Keratinocyte (primary cell): ENCODE measurements at regions not wholly inside any gene's neighbourhood (a gene's known extent, or its start where the extent isn't known, plus 50 kb on each side); places are given as distances from the start of the nearest gene placed in this dataset.

Experiments used
- DNase-seq: peaks from one replicate; pipeline ENCODE4 v3.0.0-alpha.2; 2011; ENCODE audit warnings: low read depth, missing footprints, low spot score
- FAIRE-seq: peaks from 2 replicates; lab custom pipeline; 2011; peaks lifted over from hg19 to GRCh38; lab: Jason Lieb, UNC
- H2AFZ ChIP-seq: 2 replicates; pipeline ENCODE4 v1.6.0; 2012; ENCODE audit warnings: low read length, control low read depth, inconsistent platforms; ENCODE audit not compliant: control insufficient read depth
- H3K27ac ChIP-seq: 2 replicates; pipeline ENCODE4 v1.5.1; 2011; ENCODE audit warnings: low read length; ENCODE audit not compliant: control insufficient read depth, insufficient read depth
- H3K27me3 ChIP-seq: 3 replicates; pipeline ENCODE4 v1.6.0; 2011; ENCODE audit warnings: low read length; ENCODE audit not compliant: control insufficient read depth, insufficient read depth; ENCODE audit errors: extremely low read depth
- H3K36me3 ChIP-seq, 2 experiments: 2 replicates in 1 of 2; 3 replicates in 1 of 2; pipeline ENCODE4 v1.5.1; 2011; ENCODE audit warnings: low read length in 2 of 2, mild to moderate bottlenecking in 1 of 2; ENCODE audit not compliant: control insufficient read depth in 2 of 2, insufficient read depth in 2 of 2; ENCODE audit errors: extremely low read depth in 1 of 2
- H3K4me1 ChIP-seq: 3 replicates; pipeline ENCODE4 v1.5.1; 2011; ENCODE audit warnings: low read length; ENCODE audit not compliant: control insufficient read depth, insufficient read depth; ENCODE audit errors: extremely low read depth
- H3K4me2 ChIP-seq: 3 replicates; pipeline ENCODE4 v1.6.0; 2011; ENCODE audit warnings: low read depth, low read length; ENCODE audit not compliant: control insufficient read depth, insufficient read depth; ENCODE audit errors: extremely low read depth
- H3K4me3 ChIP-seq, 3 experiments: fragments of 200-600 bp in 1 of 3; sonication (generic) in 1 of 3; 2 replicates in 2 of 3; 3 replicates in 1 of 3; pipeline ENCODE4 v1.5.1; 2011 to 2016; ENCODE audit warnings: low read length in 3 of 3, mild to moderate bottlenecking in 3 of 3, control low read depth in 2 of 3, inconsistent platforms in 1 of 3, low read depth in 1 of 3, mixed read lengths in 1 of 3, mixed run types in 1 of 3, moderate library complexity in 1 of 3; ENCODE audit not compliant: control insufficient read depth in 2 of 3, insufficient read depth in 2 of 3; ENCODE audit errors: extremely low read depth in 1 of 3
- H3K79me2 ChIP-seq: 2 replicates; pipeline ENCODE4 v1.6.0; 2012; ENCODE audit warnings: low read length; ENCODE audit not compliant: control insufficient read depth, insufficient read depth
- H3K9ac ChIP-seq: 3 replicates; pipeline ENCODE4 v1.6.0; 2011; ENCODE audit warnings: low read length; ENCODE audit not compliant: control insufficient read depth, insufficient read depth; ENCODE audit errors: extremely low read depth
- H3K9me1 ChIP-seq: 3 replicates; pipeline ENCODE4 v1.6.0; 2011; ENCODE audit warnings: low read length; ENCODE audit not compliant: control insufficient read depth, insufficient read depth; ENCODE audit errors: extremely low read depth
- H3K9me3 ChIP-seq: 2 replicates; pipeline ENCODE4 v1.5.1; 2012; ENCODE audit warnings: low read depth, low read length; ENCODE audit not compliant: control insufficient read depth
- H4K20me1 ChIP-seq: 3 replicates; pipeline ENCODE4 v1.6.0; 2011; ENCODE audit warnings: low read length; ENCODE audit not compliant: control insufficient read depth, insufficient read depth; ENCODE audit errors: extremely low read depth
- EZH2 ChIP-seq: IDR thresholded peaks from one replicate; pipeline ENCODE4 v1.6.1; 2012; ENCODE audit warnings: inconsistent platforms, mild to moderate bottlenecking, low read length, moderate library complexity
- dilution Hi-C: fragments of 300-500 bp; cut with MboI; formaldehyde crosslinking; loops from one replicate; pipeline ENCODE4 v1.7.0; 2020; ENCODE audit warnings: low sequenced_read_pairs; ENCODE audit not compliant: extremely low pct_ligation_motif_present
- TF ChIP-seq, protein P1 (sequence below), 3 experiments: IDR thresholded peaks in 1 of 3; conservative IDR thresholded peaks in 1 of 3; optimal IDR thresholded peaks in 1 of 3; 2 replicates in 2 of 3; 3 replicates in 1 of 3; pipeline versions ENCODE3 to v1.5.1; 2011; ENCODE audit warnings: low read length in 3 of 3, mild to moderate bottlenecking in 3 of 3, moderate library complexity in 2 of 3, control low read depth in 1 of 3, inconsistent platforms in 1 of 3; ENCODE audit not compliant: insufficient read depth in 2 of 3; ENCODE audit errors: extremely low read depth in 1 of 3

DNA sequence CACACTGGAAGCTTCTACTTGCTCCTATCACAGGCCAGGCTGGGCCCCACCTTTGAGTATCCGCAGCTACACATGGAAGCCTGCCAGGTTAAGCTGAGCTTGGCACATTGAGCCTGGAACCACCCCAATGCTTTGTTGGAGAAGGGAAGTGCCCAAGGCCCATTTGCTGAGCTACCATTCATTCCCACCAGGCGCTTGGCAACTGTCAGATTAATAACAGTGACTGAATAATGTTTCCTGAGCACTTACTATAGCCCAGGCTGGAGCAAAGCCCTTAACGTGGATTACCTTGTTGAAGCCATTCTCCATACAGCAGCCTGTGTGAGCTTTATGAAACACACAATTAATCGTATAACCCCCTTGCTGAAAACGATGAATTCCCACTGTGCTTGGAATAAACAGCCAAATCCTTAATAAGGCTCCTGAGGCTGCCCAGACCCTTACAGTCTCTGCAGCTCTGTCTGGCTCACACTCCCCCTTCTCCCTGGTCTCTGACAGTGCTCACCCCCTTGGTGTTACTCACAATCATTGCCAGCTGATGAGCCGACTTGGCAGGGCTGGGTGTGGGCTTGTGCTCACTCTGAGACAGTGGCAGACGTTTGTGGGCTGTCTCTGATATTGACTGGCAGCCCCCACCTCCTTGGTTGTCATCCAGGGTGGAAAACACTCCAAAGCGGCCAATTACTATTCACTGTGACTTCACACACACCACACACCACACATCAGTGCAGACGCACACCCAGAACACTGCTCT lies 357.1 kb downstream of the MAFB start:
- Histone ChIP-seq H3K4me3 (no peak overlapping the region), H3K9ac (no peak overlapping the region), H3K27me3 (no peaks in the 10 kb centered on the region), H3K79me2 (no peaks in the 10 kb centered on the region), H3K9me3 (no peaks in the 10 kb centered on the region), H3K27ac (no peak overlapping the region), H3K4me1 (no peaks in the 10 kb centered on the region), H3K36me3 (no peaks in the 10 kb centered on the region), H3K4me2 (no peak overlapping the region), H4K20me1 (no peaks in the 10 kb centered on the region), H2AFZ (no peak overlapping the region), H3K9me1 (no peaks in the 10 kb centered on the region)
- no peak for TF ChIP-seq EZH2
- TF ChIP-seq, protein P1, sequence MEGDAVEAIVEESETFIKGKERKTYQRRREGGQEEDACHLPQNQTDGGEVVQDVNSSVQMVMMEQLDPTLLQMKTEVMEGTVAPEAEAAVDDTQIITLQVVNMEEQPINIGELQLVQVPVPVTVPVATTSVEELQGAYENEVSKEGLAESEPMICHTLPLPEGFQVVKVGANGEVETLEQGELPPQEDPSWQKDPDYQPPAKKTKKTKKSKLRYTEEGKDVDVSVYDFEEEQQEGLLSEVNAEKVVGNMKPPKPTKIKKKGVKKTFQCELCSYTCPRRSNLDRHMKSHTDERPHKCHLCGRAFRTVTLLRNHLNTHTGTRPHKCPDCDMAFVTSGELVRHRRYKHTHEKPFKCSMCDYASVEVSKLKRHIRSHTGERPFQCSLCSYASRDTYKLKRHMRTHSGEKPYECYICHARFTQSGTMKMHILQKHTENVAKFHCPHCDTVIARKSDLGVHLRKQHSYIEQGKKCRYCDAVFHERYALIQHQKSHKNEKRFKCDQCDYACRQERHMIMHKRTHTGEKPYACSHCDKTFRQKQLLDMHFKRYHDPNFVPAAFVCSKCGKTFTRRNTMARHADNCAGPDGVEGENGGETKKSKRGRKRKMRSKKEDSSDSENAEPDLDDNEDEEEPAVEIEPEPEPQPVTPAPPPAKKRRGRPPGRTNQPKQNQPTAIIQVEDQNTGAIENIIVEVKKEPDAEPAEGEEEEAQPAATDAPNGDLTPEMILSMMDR (optimal IDR thresholded peaks at IDR 0.05 in 1 of 3, IDR thresholded peaks at IDR 0.05 in 1 of 3, conservative IDR thresholded peaks at IDR 0.05 in 1 of 3; ENCODE audit: extremely low read depth in 1 of 3, insufficient read depth in 2 of 3, low read length in 3 of 3): no peak
- FAIRE-seq (no peak), DNase-seq (no peak)
- dilution Hi-C loops: no loop called here

DNA sequence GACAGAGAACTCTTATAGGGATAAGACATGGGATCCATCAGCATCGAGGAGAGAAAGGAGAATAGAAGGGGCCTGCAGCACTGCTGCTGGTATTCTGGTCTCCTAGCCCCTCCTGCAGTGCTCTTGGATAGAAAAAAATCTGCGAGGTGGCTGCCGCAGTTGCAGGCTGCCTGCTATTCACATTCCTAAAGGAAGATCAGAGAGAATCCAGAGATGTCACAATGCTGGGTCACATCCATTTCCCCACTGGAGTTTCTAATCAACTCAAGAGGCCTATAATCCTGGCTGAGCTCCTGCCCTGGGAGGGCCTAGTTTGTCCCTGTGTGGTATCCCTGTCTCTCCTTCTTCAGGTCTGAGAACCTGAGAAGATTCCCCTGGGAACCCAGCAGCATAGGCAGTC lies 357.8 kb downstream of the MAFB start:
- Histone ChIP-seq H3K9ac (no peak overlapping the region), H3K4me2 (no peak overlapping the region), H3K27me3 (no peaks in the 10 kb centered on the region), H4K20me1 (no peaks in the 10 kb centered on the region), H3K4me1 (no peaks in the 10 kb centered on the region), H2AFZ (no peak overlapping the region), H3K4me3 (no peak overlapping the region), H3K36me3 (no peaks in the 10 kb centered on the region), H3K9me1 (no peaks in the 10 kb centered on the region), H3K27ac (no peak overlapping the region), H3K79me2 (no peaks in the 10 kb centered on the region), H3K9me3 (no peaks in the 10 kb centered on the region)
- FAIRE-seq (no peak), DNase-seq (no peak)
- dilution Hi-C loops: no loop called here
- no peak for TF ChIP-seq EZH2
- TF ChIP-seq, protein P1 (optimal IDR thresholded peaks at IDR 0.05 in 1 of 3, IDR thresholded peaks at IDR 0.05 in 1 of 3, conservative IDR thresholded peaks at IDR 0.05 in 1 of 3; ENCODE audit: extremely low read depth in 1 of 3, insufficient read depth in 2 of 3, low read length in 3 of 3): no peak
